ENCODE measurements at regions not wholly inside any gene's neighbourhood (a gene's known extent, or its start where the extent isn't known, plus 50 kb on each side); places are given as distances from the start of the nearest gene placed in this dataset.
"Not testable (repeated sequence)": the region's sequence is repeated elsewhere in the genome, so short reads cannot be mapped to it uniquely, and the experiment has no call there.

DNA sequence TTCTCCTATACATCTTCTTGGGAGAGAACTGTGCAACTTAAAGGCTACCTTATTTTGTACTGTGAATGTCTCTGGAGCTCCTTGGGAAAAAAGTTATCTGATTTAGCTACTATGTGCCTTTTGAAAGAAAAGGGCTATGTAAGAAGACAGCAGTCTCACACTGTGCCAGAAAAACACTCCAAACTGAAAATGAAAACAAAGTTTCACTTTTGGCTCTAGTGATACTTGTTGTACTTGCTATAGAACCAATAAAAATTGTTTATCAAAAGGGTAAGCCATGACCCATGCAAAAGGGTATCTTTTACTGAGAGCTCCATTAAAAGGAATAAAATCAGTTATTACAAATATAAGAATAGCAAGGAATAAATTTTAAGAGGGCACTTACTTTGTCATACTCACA lies 2270.0 kb downstream of the ARAP2 start:
- no peaks in the 10 kb centered on the region; the same call in 1 of the 2 replicates for H3K9me3 ChIP-seq (ENCODE audit: insufficient read depth, low read depth, low read length)
- no peaks in the 10 kb centered on the region for H3K4me1 ChIP-seq (ENCODE audit: insufficient read depth, low read length, poor library complexity, severe bottlenecking)
- no peaks in the 10 kb centered on the region for H3K27me3 ChIP-seq (ENCODE audit: insufficient read depth, low read length, poor library complexity, severe bottlenecking)
- H3K79me2 ChIP-seq (ENCODE audit: insufficient read depth, low read length) = no peaks in the 10 kb centered on the region
- H3K4me3 ChIP-seq (ENCODE audit: low read length, poor library complexity, severe bottlenecking) = no peak overlapping the region
- no peaks in the 10 kb centered on the region for H4K20me1 ChIP-seq (ENCODE audit: insufficient read depth, low read length, poor library complexity, severe bottlenecking)
- TF ChIP-seq, protein P1, sequence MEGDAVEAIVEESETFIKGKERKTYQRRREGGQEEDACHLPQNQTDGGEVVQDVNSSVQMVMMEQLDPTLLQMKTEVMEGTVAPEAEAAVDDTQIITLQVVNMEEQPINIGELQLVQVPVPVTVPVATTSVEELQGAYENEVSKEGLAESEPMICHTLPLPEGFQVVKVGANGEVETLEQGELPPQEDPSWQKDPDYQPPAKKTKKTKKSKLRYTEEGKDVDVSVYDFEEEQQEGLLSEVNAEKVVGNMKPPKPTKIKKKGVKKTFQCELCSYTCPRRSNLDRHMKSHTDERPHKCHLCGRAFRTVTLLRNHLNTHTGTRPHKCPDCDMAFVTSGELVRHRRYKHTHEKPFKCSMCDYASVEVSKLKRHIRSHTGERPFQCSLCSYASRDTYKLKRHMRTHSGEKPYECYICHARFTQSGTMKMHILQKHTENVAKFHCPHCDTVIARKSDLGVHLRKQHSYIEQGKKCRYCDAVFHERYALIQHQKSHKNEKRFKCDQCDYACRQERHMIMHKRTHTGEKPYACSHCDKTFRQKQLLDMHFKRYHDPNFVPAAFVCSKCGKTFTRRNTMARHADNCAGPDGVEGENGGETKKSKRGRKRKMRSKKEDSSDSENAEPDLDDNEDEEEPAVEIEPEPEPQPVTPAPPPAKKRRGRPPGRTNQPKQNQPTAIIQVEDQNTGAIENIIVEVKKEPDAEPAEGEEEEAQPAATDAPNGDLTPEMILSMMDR (conservative IDR thresholded peaks at IDR 0.05; ENCODE audit: low read length) = no peak
- TF ChIP-seq EZH2phosphoT487 (IDR thresholded peaks at IDR 0.05; ENCODE audit: borderline replicate concordance) = no peak
- no peak overlapping the region for H2AFZ ChIP-seq (ENCODE audit: low read length)
- no peaks in the 10 kb centered on the region for H3F3A ChIP-seq (ENCODE audit: low read depth)
- H3K4me2 ChIP-seq (ENCODE audit: low read depth, low read length, poor library complexity, severe bottlenecking) = no peak overlapping the region
- H3K36me3 ChIP-seq (ENCODE audit: insufficient read depth, low read length) = no peaks in the 10 kb centered on the region
- H3K9ac ChIP-seq (ENCODE audit: low read depth, low read length, poor library complexity, severe bottlenecking) = no peak overlapping the region
- no peaks in the 10 kb centered on the region for H3K9me2 ChIP-seq (replicated peaks; ENCODE audit: low read depth, low read length)

DNA sequence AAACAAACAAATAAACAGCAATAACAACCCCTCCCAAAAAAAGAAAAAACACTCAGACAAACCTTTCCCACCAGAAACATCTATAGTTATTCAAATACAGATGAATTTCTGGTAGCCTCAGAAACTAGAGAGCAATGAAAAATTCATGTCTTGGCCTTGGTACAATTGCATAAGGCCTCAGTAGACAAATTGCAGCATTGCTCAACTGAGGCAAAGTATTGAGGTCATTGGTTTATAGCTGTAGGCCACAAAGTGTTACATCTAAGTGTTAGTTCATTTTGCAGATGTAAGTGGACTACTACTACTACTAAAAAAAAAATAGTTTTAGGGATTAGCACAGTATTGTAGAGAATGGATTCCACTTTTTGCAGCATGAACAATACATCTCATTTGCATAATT lies 2268.3 kb downstream of the ARAP2 start:
- no peaks in the 10 kb centered on the region for H3K27me3 ChIP-seq (ENCODE audit: insufficient read depth, low read length, poor library complexity, severe bottlenecking)
- H3K9me2 ChIP-seq (replicated peaks; ENCODE audit: low read depth, low read length) = no peaks in the 10 kb centered on the region
- no peaks in the 10 kb centered on the region for H3F3A ChIP-seq (ENCODE audit: low read depth)
- H2AFZ ChIP-seq (ENCODE audit: low read length) = no peak overlapping the region
- H3K4me2 ChIP-seq (ENCODE audit: low read depth, low read length, poor library complexity, severe bottlenecking) = no peak overlapping the region
- H3K4me3 ChIP-seq (ENCODE audit: low read length, poor library complexity, severe bottlenecking) = no peak overlapping the region
- no peak overlapping the region for H3K9ac ChIP-seq (ENCODE audit: low read depth, low read length, poor library complexity, severe bottlenecking)
- no peak for TF ChIP-seq EZH2phosphoT487 (IDR thresholded peaks at IDR 0.05; ENCODE audit: borderline replicate concordance)
- TF ChIP-seq, protein P1 (conservative IDR thresholded peaks at IDR 0.05; ENCODE audit: low read length) = no peak
- no peaks in the 10 kb centered on the region for H3K79me2 ChIP-seq (ENCODE audit: insufficient read depth, low read length)
- no peaks in the 10 kb centered on the region for H4K20me1 ChIP-seq (ENCODE audit: insufficient read depth, low read length, poor library complexity, severe bottlenecking)
- no peaks in the 10 kb centered on the region for H3K36me3 ChIP-seq (ENCODE audit: insufficient read depth, low read length)
- no peaks in the 10 kb centered on the region for H3K9me3 ChIP-seq (ENCODE audit: insufficient read depth, low read depth, low read length)
- H3K4me1 ChIP-seq (ENCODE audit: insufficient read depth, low read length, poor library complexity, severe bottlenecking) = no peaks in the 10 kb centered on the region

DNA sequence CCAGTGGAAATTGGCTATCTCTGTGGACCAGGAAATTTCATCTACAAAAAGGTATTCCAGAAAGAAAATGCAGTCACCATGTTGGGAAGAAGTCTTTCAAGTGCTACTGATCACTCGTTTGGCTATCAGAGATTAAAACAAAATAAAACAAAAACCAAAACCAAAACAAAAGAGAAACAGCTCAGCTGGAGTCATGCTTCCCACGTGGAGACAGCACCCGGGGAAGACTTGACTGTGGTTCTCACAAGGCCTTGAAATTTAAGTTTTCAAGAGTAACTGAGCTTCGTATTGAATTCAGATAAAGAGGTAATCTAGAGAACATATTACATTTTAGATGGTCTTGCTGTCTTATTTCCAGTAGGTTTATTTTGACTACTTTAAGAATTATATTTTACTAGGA lies 2264.5 kb downstream of the ARAP2 start:
- H3K9me2 ChIP-seq (replicated peaks; ENCODE audit: low read depth, low read length); H3F3A ChIP-seq (ENCODE audit: low read depth): not testable (repeated sequence)

DNA sequence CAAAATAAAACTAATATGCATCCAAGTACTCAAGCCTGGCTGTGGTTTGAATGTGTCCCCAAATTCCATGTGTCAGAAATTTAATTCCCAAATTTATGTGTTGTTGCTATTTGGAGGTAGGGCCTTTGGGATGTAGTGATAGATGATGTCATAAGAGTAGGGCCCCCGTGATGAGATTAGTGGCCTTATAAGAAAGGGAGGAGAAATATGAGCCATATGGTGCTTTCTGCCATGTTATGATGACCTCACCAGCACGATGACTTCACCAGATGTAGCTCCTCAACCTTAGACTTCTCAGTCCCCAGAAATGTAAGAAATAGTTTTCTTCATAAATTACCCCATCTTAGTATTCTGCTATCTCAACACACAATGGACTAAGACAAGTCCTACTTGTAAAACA lies 2264.0 kb downstream of the ARAP2 start:
- no peaks in the 10 kb centered on the region for H3K4me1 ChIP-seq (ENCODE audit: insufficient read depth, low read length, poor library complexity, severe bottlenecking)
- H3K9ac ChIP-seq (ENCODE audit: low read depth, low read length, poor library complexity, severe bottlenecking) = no peak overlapping the region
- H4K20me1 ChIP-seq (ENCODE audit: insufficient read depth, low read length, poor library complexity, severe bottlenecking) = no peaks in the 10 kb centered on the region
- H3K27me3 ChIP-seq (ENCODE audit: insufficient read depth, low read length, poor library complexity, severe bottlenecking) = no peaks in the 10 kb centered on the region
- no peak for TF ChIP-seq EZH2phosphoT487 (IDR thresholded peaks at IDR 0.05; ENCODE audit: borderline replicate concordance)
- TF ChIP-seq, protein P1 (conservative IDR thresholded peaks at IDR 0.05; ENCODE audit: low read length) = no peak
- no peak overlapping the region for H2AFZ ChIP-seq (ENCODE audit: low read length)
- H3K9me3 ChIP-seq (ENCODE audit: insufficient read depth, low read depth, low read length) = no peaks in the 10 kb centered on the region
- no peaks in the 10 kb centered on the region for H3F3A ChIP-seq (ENCODE audit: low read depth)
- no peaks in the 10 kb centered on the region for H3K36me3 ChIP-seq (ENCODE audit: insufficient read depth, low read length)
- H3K9me2 ChIP-seq (replicated peaks; ENCODE audit: low read depth, low read length) = no peaks in the 10 kb centered on the region
- no peak overlapping the region for H3K4me3 ChIP-seq (ENCODE audit: low read length, poor library complexity, severe bottlenecking)
- no peak overlapping the region for H3K4me2 ChIP-seq (ENCODE audit: low read depth, low read length, poor library complexity, severe bottlenecking)
- H3K79me2 ChIP-seq (ENCODE audit: insufficient read depth, low read length) = no peaks in the 10 kb centered on the region

More for the DNA sequence above, 2264.5 kb downstream of the ARAP2 start:
- not testable (repeated sequence) for H2AFZ ChIP-seq (ENCODE audit: low read length); H3K4me3 ChIP-seq (ENCODE audit: low read length, poor library complexity, severe bottlenecking); H3K9me3 ChIP-seq (ENCODE audit: insufficient read depth, low read depth, low read length); H4K20me1 ChIP-seq (ENCODE audit: insufficient read depth, low read length, poor library complexity, severe bottlenecking); H3K36me3 ChIP-seq (ENCODE audit: insufficient read depth, low read length); H3K9ac ChIP-seq (ENCODE audit: low read depth, low read length, poor library complexity, severe bottlenecking); H3K4me2 ChIP-seq (ENCODE audit: low read depth, low read length, poor library complexity, severe bottlenecking); H3K79me2 ChIP-seq (ENCODE audit: insufficient read depth, low read length); H3K27me3 ChIP-seq (ENCODE audit: insufficient read depth, low read length, poor library complexity, severe bottlenecking); H3K4me1 ChIP-seq (ENCODE audit: insufficient read depth, low read length, poor library complexity, severe bottlenecking)

Measured in Loucy (cell line).